ENCODE measurements at regions not wholly inside any gene's neighbourhood (a gene's known extent, or its start where the extent isn't known, plus 50 kb on each side); places are given as distances from the start of the nearest gene placed in this dataset.
"Not testable (repeated sequence)": the region's sequence is repeated elsewhere in the genome, so short reads cannot be mapped to it uniquely, and the experiment has no call there.

GRCh38 chr15:30688684-30689083 lies 62.8 kb downstream of the ARHGAP11B start:
- H3K27me3 ChIP-seq; H3K4me1 ChIP-seq; H3K36me3 ChIP-seq; DNase-seq; H3K9me3 ChIP-seq; H3K27ac ChIP-seq; intact Hi-C loops (cut with DNase I; ENCODE audit: low total_unique reads); H3K4me3 ChIP-seq: not testable (repeated sequence)

- H3K4me1 ChIP-seq; H3K27ac ChIP-seq; H3K27me3 ChIP-seq; DNase-seq; intact Hi-C loops (cut with DNase I; ENCODE audit: low total_unique reads); H3K4me3 ChIP-seq; H3K36me3 ChIP-seq; H3K9me3 ChIP-seq: not testable (repeated sequence)
These were observed 64.2 kb downstream of the ARHGAP11B start for GRCh38 chr15:30690153-30690552.

- H3K4me1 ChIP-seq; H3K36me3 ChIP-seq; intact Hi-C loops (cut with DNase I; ENCODE audit: low total_unique reads); H3K27ac ChIP-seq; H3K27me3 ChIP-seq; H3K9me3 ChIP-seq; H3K4me3 ChIP-seq; DNase-seq: not testable (repeated sequence)
These were observed 69.9 kb downstream of the ARHGAP11B start for GRCh38 chr15:30695811-30696210.

- H3K4me3 ChIP-seq; H3K27ac ChIP-seq; H3K9me3 ChIP-seq; H3K36me3 ChIP-seq; DNase-seq; H3K27me3 ChIP-seq; intact Hi-C loops (cut with DNase I; ENCODE audit: low total_unique reads); H3K4me1 ChIP-seq: not testable (repeated sequence)
These were observed 70.7 kb downstream of the ARHGAP11B start for GRCh38 chr15:30696439-30697314.

- not testable (repeated sequence) for DNase-seq
These were observed 71.4 kb downstream of the ARHGAP11B start for GRCh38 chr15:30697315-30697685.

GRCh38 chr15:30700006-30700597 lies 74.2 kb downstream of the ARHGAP11B start:
- intact Hi-C loops (cut with DNase I; ENCODE audit: low total_unique reads); H3K27ac ChIP-seq; H3K4me1 ChIP-seq; H3K9me3 ChIP-seq; H3K36me3 ChIP-seq; H3K27me3 ChIP-seq; DNase-seq; H3K4me3 ChIP-seq: not testable (repeated sequence)

More at GRCh38 chr15:30697315-30697685, 71.4 kb downstream of the ARHGAP11B start:
- H3K9me3 ChIP-seq; H3K36me3 ChIP-seq; intact Hi-C loops (cut with DNase I; ENCODE audit: low total_unique reads); H3K4me3 ChIP-seq; H3K4me1 ChIP-seq; H3K27me3 ChIP-seq; H3K27ac ChIP-seq: not testable (repeated sequence)

GRCh38 chr15:30707976-30708685 lies 82.2 kb downstream of the ARHGAP11B start:
- H3K4me3 ChIP-seq; intact Hi-C loops (cut with DNase I; ENCODE audit: low total_unique reads): not testable (repeated sequence)

GRCh38 chr15:30708809-30709208 lies 82.9 kb downstream of the ARHGAP11B start:
- H3K9me3 ChIP-seq; H3K27ac ChIP-seq; H3K36me3 ChIP-seq; intact Hi-C loops (cut with DNase I; ENCODE audit: low total_unique reads); H3K4me1 ChIP-seq; H3K27me3 ChIP-seq; H3K4me3 ChIP-seq; DNase-seq: not testable (repeated sequence)

More at GRCh38 chr15:30707976-30708685, 82.2 kb downstream of the ARHGAP11B start:
- H3K36me3 ChIP-seq, H3K4me1 ChIP-seq, H3K27me3 ChIP-seq, H3K9me3 ChIP-seq, H3K27ac ChIP-seq, DNase-seq: not testable (repeated sequence)

GRCh38 chr15:30718038-30718643 lies 92.2 kb downstream of the ARHGAP11B start:
- H3K4me1 ChIP-seq; H3K9me3 ChIP-seq; H3K4me3 ChIP-seq; intact Hi-C loops (cut with DNase I; ENCODE audit: low total_unique reads); H3K27ac ChIP-seq; H3K36me3 ChIP-seq; DNase-seq; H3K27me3 ChIP-seq: not testable (repeated sequence)

GRCh38 chr15:30719363-30719762 lies 93.4 kb downstream of the ARHGAP11B start:
- H3K9me3 ChIP-seq; H3K27ac ChIP-seq; H3K4me3 ChIP-seq; H3K4me1 ChIP-seq; intact Hi-C loops (cut with DNase I; ENCODE audit: low total_unique reads); H3K27me3 ChIP-seq; DNase-seq; H3K36me3 ChIP-seq: not testable (repeated sequence)

GRCh38 chr15:30720825-30721224 lies 94.9 kb downstream of the ARHGAP11B start:
- H3K9me3 ChIP-seq; H3K27me3 ChIP-seq; DNase-seq; H3K4me1 ChIP-seq; intact Hi-C loops (cut with DNase I; ENCODE audit: low total_unique reads); H3K4me3 ChIP-seq; H3K27ac ChIP-seq; H3K36me3 ChIP-seq: not testable (repeated sequence)

GRCh38 chr15:30721529-30721928 lies 95.6 kb downstream of the ARHGAP11B start:
- H3K36me3 ChIP-seq; intact Hi-C loops (cut with DNase I; ENCODE audit: low total_unique reads); H3K4me1 ChIP-seq; H3K4me3 ChIP-seq; H3K27me3 ChIP-seq; H3K27ac ChIP-seq; DNase-seq; H3K9me3 ChIP-seq: not testable (repeated sequence)

- DNase-seq; H3K4me1 ChIP-seq; H3K4me3 ChIP-seq; H3K9me3 ChIP-seq; H3K27me3 ChIP-seq; H3K36me3 ChIP-seq; intact Hi-C loops (cut with DNase I; ENCODE audit: low total_unique reads); H3K27ac ChIP-seq: not testable (repeated sequence)
These were observed 97.7 kb downstream of the ARHGAP11B start for GRCh38 chr15:30723540-30724175.

Data from tibial artery (tissue), 4 donors.